ENCODE measurements at regions not wholly inside any gene's neighbourhood (a gene's known extent, or its start where the extent isn't known, plus 50 kb on each side); places are given as distances from the start of the nearest gene placed in this dataset.

- no peak for DNase-seq
Measured at GRCh38 chr12:75894965-75895754, 136.4 kb downstream of the PHLDA1 start.

DNA sequence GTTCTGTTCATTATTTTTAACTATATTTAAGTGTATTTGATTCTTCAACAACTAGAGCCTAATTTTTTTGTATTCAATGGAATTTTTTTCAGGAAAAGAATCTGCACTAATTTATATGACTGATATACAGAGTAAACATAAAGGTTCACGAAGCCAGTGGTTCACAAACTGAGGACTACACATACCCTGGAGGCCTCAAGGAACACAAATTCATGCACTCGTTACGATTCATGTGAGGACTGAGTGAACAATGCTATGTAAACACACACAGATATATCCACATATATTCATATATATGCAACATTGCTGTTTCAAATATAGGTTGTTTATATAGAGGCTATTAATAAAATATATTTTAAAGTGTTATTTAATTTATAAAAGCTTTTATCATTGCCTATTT, 137.8 kb downstream of the PHLDA1 start:
- DNase-seq = no peak

DNA sequence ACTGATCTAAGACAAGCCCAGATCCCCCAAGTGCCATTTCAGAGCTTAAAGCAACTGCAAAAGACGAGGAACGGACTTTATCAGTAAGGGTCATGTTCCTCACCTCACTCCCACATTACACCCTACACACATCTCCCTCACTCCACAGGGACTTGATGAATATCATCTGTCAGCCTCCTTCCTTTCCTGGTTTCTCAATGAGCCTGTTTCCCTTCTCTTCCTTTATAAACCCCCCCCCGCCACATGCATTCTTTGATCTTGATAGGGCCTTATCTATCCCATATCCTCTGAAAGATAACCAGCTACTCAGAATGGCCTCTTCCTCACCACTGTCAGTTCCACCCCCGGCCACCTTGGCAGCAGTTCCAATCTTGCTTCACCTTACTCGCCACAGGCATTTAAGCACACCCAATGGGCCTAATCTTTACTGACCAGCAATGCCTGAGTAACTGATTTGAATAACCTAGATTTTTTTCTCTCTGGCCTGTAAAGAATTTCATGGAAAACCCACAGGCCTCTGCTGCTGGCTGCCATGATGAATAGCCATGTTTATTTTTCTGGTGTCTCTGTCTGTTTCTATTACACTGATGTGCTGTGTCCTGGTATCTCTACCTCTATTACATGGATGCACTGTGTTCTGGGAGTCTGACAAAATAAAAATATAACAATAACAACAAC, 138.7 kb downstream of the PHLDA1 start:
- no peak for DNase-seq

- DNase-seq = no peak
Measured at GRCh38 chr12:75891072-75891471, 140.5 kb downstream of the PHLDA1 start.

GRCh38 chr12:75890660-75891059, 140.9 kb downstream of the PHLDA1 start:
- DNase-seq = no peak

DNA sequence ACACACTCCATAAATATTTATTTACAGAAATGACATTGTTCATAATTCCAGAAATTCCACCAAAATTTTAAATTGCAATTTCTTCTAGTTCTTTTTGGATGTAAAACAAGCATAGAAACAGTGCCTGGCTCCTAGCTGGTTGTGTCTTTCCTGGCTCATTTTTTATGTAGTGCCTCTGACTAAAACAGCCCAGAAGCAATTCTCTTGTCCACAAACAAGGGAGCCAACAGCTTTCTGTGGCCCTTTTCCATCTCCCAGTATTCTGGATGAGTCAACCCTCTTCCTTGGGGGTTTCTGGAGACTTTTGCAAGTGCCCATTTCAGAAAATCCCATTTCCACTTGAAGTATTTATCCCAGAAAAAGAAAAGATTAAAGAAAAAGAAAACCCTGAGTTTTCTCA, 141.4 kb downstream of the PHLDA1 start:
- DNase-seq = no peak

DNA sequence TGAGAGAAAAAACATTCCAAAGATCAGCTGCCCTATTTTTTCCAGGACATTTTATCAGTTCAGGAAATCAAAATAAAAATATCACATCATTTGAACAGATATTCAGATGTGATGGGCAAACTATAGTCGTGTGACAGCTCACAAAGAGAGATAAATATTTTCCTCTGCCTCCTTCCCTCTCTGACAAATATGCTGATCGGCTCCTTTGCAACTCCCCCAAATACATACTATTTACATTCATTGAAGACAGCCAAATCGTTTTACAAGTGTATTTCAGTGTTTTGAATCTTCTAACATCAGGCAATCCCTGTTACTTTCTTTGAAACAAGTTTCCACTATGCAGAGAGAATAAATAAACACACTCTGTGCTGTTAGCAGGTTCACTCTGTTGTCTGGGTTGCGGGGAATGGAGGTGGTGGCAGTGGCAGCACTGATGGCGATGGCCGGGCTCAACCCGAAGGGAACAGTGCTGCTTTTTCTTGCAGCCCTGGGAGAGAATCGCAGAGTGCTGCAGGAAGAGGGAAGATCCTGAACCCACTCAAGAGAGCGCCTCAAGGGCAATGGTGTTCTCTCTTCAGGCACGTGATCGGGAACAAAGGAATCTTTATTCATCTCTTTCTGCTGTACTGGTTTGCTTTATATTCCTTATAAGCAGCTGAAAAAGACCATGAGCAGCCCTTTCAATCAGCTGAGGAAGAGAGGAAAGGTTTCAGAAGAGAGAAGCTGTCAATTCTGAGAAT, 142.5 kb downstream of the PHLDA1 start:
- DNase-seq = no peak

DNA sequence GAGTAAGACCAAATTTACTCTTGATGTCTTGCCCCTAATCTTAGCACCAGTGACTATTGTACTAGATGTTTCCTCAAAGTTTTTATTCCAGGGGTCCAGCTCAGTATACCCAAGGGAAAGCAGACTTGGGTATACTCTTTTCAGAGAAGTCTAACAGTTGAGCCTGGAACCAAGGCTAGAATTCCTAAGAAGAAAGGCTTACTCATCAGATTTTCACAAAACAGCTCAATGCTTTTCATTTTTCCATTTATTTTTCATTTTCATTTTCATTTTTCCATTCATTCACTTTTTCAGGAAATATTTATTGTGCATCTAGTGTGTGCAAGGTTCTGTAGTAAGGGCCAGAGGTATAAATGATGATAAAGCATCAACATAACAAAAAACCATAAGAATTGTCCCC, 143.2 kb downstream of the PHLDA1 start:
- DNase-seq = no peak

DNA sequence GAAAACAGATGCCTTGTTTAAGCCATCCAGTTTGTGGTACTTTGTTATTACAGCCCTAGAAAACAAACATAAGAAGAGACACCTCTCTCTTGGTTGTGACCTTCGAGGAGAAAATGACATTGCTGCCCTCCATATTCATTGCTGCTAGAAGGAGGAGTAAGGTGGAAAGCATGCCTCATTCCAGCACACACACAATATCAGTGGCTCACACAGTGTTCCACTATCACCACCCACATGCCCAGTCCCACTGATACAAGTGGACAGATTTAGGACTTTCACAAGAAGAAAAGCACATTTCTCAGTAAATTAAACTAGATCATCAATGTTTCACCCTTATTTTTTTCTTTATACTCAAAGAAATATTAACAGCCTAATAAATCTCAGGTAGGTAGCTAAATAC, 143.6 kb downstream of the PHLDA1 start:
- DNase-seq = no peak

DNA sequence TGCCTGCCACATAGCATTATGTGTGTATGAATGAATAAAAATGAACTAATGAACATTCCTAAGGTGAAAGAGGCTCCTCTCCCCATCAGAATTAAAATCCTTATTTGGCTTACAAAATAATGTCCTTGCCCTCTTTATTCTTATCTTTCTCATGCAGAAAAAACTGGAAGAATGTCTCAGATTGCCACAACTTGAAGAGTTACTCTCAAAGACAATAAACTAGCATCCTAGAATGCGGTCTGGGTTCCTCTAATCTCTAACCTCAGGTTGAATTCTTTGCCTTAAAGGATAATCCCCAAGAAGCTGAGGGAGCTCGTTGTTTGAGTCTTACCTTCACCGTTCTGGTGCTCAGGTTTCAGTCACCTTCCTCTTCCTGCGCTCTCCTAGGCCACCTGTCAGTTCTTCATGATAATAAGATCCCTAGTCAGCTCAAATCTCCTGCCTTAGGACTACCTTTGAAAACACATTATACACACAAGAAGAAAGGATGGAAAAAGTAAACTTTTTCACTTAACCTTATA, 147.1 kb downstream of the PHLDA1 start:
- DNase-seq = no peak

GRCh38 chr12:75883241-75883640, 148.3 kb downstream of the PHLDA1 start:
- DNase-seq = no peak

DNA sequence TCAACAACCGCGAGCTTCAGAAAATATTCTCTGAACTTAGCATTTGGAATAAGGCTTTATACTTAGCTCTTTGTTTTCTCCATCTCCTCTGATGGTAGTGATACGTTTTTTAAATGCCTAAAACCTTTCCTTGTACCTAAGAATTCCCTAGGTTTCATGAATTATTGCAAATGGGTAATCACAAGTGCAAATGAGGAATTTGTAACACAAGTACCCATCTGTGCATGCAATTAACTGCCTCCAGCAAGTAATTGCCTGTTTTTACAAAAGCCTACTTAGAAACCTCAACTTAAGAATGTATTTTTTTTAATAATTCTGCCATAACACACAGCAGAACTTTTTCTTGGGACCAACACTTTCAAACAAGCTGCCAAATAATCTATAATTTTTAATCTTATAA, 149.2 kb downstream of the PHLDA1 start:
- no peak for DNase-seq

DNA sequence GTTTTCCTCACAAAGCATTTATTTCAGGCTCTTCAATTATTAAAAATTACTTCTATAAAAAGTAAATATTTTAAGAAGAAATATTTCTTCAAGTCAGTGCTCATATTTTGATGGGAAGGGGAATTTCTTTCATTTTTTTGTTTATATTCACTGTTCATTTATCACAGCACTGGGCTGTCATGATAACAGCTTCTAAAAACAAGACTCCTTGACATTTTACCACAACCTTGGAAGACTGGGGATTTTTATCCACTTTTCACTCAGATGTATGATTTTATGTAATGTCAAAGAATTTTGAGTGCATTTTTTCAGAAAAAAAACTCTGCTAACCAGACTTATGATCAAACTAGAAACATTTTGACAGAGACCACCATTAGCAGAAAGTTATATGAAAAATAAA, 149.7 kb downstream of the PHLDA1 start:
- DNase-seq = no peak

DNA sequence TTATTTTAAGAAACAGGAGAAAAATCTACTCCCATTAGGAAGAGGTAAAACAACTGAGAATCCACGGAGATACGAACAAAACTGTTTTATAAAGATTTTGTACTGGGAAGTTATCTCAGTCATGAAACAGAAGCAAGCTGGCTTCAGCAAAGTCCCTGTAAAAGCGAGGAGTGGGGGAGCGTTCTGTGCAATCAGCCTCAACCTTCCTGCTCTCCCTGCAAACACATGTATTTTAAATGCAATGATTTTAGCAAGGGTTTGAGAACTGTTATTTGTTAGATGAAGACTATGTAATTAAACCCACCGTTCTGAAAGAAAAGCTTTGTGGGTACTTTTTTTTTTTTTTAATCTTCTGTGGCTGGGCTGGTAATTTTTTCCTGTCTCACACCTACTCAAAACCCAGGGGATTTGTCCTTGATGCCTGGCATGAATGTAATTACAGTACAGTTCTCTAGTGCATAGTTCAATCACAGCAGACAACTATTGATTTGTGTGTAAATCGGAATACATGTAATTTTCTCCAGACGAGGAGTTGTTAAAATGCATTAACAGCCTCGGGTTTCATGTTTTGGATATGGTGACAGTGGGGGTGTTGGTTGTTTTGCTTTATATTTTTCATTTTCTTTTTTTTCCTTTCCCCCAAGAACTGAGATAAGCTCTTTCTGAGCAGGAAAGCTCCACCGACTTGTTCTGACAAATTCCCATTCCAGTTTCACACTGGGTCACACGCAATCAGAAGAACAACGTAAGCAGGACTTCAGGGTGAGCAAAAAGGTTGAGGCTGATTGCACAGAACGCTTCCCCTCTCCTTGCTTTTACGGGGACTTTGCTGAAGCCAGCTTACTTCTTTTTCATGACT, 153.6 kb downstream of the PHLDA1 start:
- DNase-seq = no peak

- DNase-seq = no peak
Measured at GRCh38 chr12:75876832-75877762, 154.5 kb downstream of the PHLDA1 start.

DNA sequence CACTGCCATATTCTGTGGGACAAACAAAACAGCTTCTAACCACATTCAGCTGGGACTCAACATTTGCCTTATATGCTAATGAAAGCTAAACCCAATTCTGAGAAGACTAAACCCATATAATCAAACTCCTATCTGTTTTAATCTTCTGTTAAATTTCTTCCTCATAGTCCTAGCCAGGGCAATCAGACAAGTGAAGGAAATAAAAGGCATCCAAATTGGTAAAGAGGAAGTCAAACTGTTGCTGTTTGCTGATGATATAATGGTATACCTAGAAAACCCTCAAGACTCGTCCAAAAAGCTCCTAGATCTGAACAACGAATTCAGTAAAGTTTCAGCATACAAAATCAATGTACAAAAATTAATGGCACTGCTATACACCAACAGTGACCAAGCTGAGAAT, 157.1 kb downstream of the PHLDA1 start:
- no peak for DNase-seq

DNA sequence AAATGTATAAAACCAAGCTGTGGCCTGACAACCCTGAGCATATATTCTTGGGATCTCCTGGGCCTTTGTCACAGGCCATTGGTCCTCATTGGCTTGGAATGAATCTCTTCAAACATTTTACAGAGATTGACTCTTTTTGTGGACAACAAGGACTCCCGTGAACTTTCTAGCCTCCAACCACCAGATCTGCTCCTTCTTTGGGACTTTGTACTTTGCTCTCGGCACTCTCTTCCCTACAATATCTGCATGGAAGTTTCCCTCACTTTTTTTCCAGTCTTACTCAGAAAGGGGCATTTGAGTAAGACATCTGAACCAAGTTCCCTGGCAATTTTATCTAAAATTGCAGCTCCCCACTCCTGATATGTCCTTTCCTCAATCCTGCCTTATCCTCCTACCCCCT, 158.8 kb downstream of the PHLDA1 start:
- DNase-seq = no peak

DNA sequence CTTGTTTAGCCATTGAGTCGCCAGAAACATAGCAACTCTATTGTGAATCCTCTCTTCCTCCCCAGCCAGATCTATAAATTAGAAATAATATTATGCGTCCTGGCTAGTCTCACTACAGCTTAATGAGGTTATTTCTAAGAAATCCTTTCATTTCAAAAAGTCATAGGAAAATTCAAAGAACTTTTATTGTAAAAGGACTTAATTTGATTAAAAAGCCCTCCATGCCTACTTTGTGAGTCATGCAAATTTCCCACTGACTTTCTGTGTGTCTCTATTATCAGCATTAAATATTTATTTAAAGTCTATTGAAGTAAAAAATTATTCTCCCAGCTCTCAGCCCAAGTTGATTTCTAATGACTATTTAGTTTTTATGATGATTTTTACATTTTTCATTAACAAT, 160.7 kb downstream of the PHLDA1 start:
- no peak for DNase-seq

- no peak for DNase-seq
Measured at GRCh38 chr12:75868501-75868900, 163.1 kb downstream of the PHLDA1 start.

DNA sequence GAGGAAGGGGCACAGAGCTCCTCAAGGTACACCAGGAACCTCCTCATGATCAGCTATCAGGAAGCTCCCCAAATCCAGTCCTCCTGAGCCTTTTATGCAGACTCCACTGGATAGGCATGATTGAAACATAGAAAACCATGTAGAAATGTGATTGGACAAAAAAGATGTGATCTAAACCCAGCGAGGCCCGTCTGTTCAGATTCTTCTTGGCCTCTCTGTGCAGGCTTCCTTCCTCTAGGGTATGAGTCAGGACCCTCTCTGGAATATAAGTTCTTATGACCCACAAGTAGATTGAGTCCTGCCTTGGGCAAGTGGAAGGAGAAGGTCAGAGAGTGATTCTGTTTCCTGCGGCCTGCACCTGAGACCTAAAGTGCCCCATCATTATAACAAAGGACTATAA, 166.3 kb downstream of the PHLDA1 start:
- no peak for DNase-seq

DNA sequence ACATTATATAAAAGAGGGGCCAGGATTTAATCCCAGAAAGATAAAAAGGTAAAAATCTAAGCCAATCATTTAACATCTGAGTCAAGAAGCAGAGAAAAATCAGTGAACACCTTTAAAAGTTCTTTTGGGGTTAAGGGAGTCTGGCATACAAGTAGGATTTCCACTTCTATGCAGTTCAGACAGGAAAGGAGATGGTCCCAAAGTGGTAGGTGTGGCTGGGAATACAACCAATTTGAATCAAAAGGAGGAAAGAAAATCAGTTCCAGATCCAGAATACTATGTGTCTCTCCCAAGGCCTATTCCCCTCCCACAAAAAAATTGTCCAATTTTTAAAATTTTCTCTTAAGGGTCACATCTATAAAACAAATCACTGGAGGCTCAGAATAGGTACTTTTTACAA, 167.4 kb downstream of the PHLDA1 start:
- no peak for DNase-seq

- DNase-seq = no peak
Measured at GRCh38 chr12:75863533-75863932, 168.0 kb downstream of the PHLDA1 start.

Measured in amniotic stem cell (primary cell).